Body of pancreas (tissue), 4 donors: ENCODE measurements at regions not wholly inside any gene's neighbourhood (a gene's known extent, or its start where the extent isn't known, plus 50 kb on each side); places are given as distances from the start of the nearest gene placed in this dataset.

ENCODE experiments used
- ATAC-seq: fragments of 150-250 bp; one replicate; pipeline ENCODE4 v1.9.1; 2016
- DNase-seq, 4 donors: peaks; one replicate each; pipeline ENCODE4 v3.0.0-alpha.2; 2019
- H3K27ac ChIP-seq, 4 donors: fragments of 200-600 bp; sonication (generic); 1 replicate in 3 of 4; 2 replicates in 1 of 4; pipeline versions ENCODE4 v1.5.1 to v1.6.1; 2016 to 2019; ENCODE audit warnings: mild to moderate bottlenecking in 1 of 4, mixed read lengths in 1 of 4, moderate library complexity in 1 of 4
- H3K27me3 ChIP-seq, 2 donors: fragments of 200-600 bp; sonication (generic); one replicate each; pipeline ENCODE4 v1.6.0; 2016; ENCODE audit warnings: mild to moderate bottlenecking in 1 of 2
- H3K36me3 ChIP-seq, 2 donors: fragments of 200-600 bp; sonication (generic); replicated peaks in 1 of 2; 2 replicates each; pipeline ENCODE4 v1.5.1; 2016; ENCODE audit warnings: low read depth in 2 of 2; ENCODE audit not compliant: insufficient read depth in 1 of 2
- H3K4me1 ChIP-seq: fragments of 200-600 bp; sonication (generic); one replicate; pipeline ENCODE4 v1.6.0; 2016
- H3K4me3 ChIP-seq, 2 donors: fragments of 200-600 bp; sonication (generic); 1 replicate in 1 of 2; 2 replicates in 1 of 2; pipeline ENCODE4 v1.5.1; 2016 to 2019
- H3K9me3 ChIP-seq, 3 donors: fragments of 200-600 bp; sonication (generic); 1 replicate in 2 of 3; 2 replicates in 1 of 3; pipeline ENCODE4 v1.5.1; 2016
- CTCF ChIP-seq, 7 experiments: fragments of 450-650 bp in 4 of 7; fragments of 200-600 bp in 3 of 7; sonication (generic) in 3 of 7; IDR thresholded peaks; one replicate each; pipeline ENCODE4 v1.5.1; 2016 to 2019; ENCODE audit warnings: antibody characterized with exemption in 7 of 7
- POLR2A ChIP-seq, 3 donors: fragments of 450-650 bp; IDR thresholded peaks; one replicate each; pipeline ENCODE4 v1.6.1; 2016; ENCODE audit warnings: antibody characterized with exemption in 3 of 3, mild to moderate bottlenecking in 2 of 3
- WGBS, 2 donors: methylation state at CpG; one replicate each; pipeline ENCODE4 v1.1.5; 2017; 5-methylcytosine and 5-hydroxymethylcytosine counted together
- intact Hi-C: fragments of 100-400 bp; cut with DNase I; formaldehyde crosslinking; loops from one replicate; pipeline ENCODE4 v1.15.1; 2023

- 18 to 37% methylated on average over 4 to 5 of the region's 5 CpGs for WGBS, 2 donors
- TF ChIP-seq POLR2A (IDR thresholded peaks at IDR 0.05): no peak
- no peak for TF ChIP-seq CTCF (IDR thresholded peaks at IDR 0.05)
- H3K4me3 ChIP-seq: no peak overlapping the region
- ATAC-seq: peak; percentile 88
- peak in 1 of 4 donors; percentile 7 for DNase-seq
- peak overlapping the region in 2 of 4 donors; percentile 51 to 65 for H3K27ac ChIP-seq
- no peaks in the 10 kb centered on the region for H3K36me3 ChIP-seq
- no peaks in the 10 kb centered on the region for H3K4me1 ChIP-seq
- H3K9me3 ChIP-seq: no peaks in the 10 kb centered on the region
- intact Hi-C loops: no loop called here
- no peaks in the 10 kb centered on the region for H3K27me3 ChIP-seq
These were observed 1225.5 kb downstream of the NLGN4Y start for GRCh38 chrY:15749533-15750433.

GRCh38 chrY:15751001-15751400 is 1226.7 kb downstream of the NLGN4Y start:
- TF ChIP-seq POLR2A (IDR thresholded peaks at IDR 0.05) (no peak), CTCF (IDR thresholded peaks at IDR 0.05) (no peak)
- Histone ChIP-seq H3K9me3 (no peaks in the 10 kb centered on the region), H3K4me1 (no peaks in the 10 kb centered on the region), H3K36me3 (no peaks in the 10 kb centered on the region), H3K27me3 (no peaks in the 10 kb centered on the region), H3K4me3 (no peak overlapping the region), H3K27ac (no peak overlapping the region)
- no peak for DNase-seq
- ATAC-seq: no peak
- WGBS, 2 donors: 40 to 56% methylated on average over 2 of the region's 2 CpGs
- intact Hi-C loops: no loop called here

GRCh38 chrY:15756266-15756665 is 1231.9 kb downstream of the NLGN4Y start:
- 68 to 75% methylated on average over 3 to 5 of the region's 5 CpGs for WGBS, 2 donors
- ATAC-seq (no peak), DNase-seq (no peak)
- Histone ChIP-seq H3K27ac (no peak overlapping the region), H3K27me3 (no peaks in the 10 kb centered on the region), H3K4me3 (no peak overlapping the region), H3K9me3 (no peaks in the 10 kb centered on the region), H3K36me3 (no peaks in the 10 kb centered on the region), H3K4me1 (no peaks in the 10 kb centered on the region)
- intact Hi-C loops: no loop called here
- TF ChIP-seq CTCF (IDR thresholded peaks at IDR 0.05): no peak

GRCh38 chrY:15773579-15773978 is 1249.2 kb downstream of the NLGN4Y start:
- ATAC-seq (no peak), DNase-seq (no peak)
- H3K27ac ChIP-seq: no peak overlapping the region
- no peaks in the 10 kb centered on the region for H3K36me3 ChIP-seq
- no peaks in the 10 kb centered on the region for H3K27me3 ChIP-seq
- 13 to 80% methylated on average over 1 to 3 of the region's 3 CpGs for WGBS, 2 donors
- no peak for TF ChIP-seq CTCF (IDR thresholded peaks at IDR 0.05)
- TF ChIP-seq POLR2A (IDR thresholded peaks at IDR 0.05): no peak
- intact Hi-C loops: no loop called here
- H3K9me3 ChIP-seq: no peaks in the 10 kb centered on the region
- H3K4me3 ChIP-seq: no peak overlapping the region
- H3K4me1 ChIP-seq: no peaks in the 10 kb centered on the region

- TF ChIP-seq CTCF (IDR thresholded peaks at IDR 0.05) (no peak), POLR2A (IDR thresholded peaks at IDR 0.05) (no peak)
- Histone ChIP-seq H3K36me3 (no peaks in the 10 kb centered on the region), H3K27me3 (no peaks in the 10 kb centered on the region), H3K4me1 (no peaks in the 10 kb centered on the region), H3K9me3 (no peaks in the 10 kb centered on the region), H3K4me3 (no peak overlapping the region), H3K27ac (no peak overlapping the region)
- 31 to 35% methylated on average over 3 of the region's 3 CpGs for WGBS, 2 donors
- DNase-seq (no peak), ATAC-seq (no peak)
- intact Hi-C loops: no loop called here
These were observed 1251.6 kb downstream of the NLGN4Y start for GRCh38 chrY:15775880-15776279.
